22Rv1 (cell line): ENCODE measurements at regions not wholly inside any gene's neighbourhood (a gene's known extent, or its start where the extent isn't known, plus 50 kb on each side); places are given as distances from the start of the nearest gene placed in this dataset.

Experiments used
- CTCF ChIP-seq: fragments of 450-650 bp; IDR thresholded peaks from 2 replicates; pipeline ENCODE4 v1.5.1; 2017; ENCODE audit warnings: mild to moderate bottlenecking
- ZFX ChIP-seq: fragments of 450-650 bp; IDR thresholded peaks from 2 replicates; pipeline ENCODE4 v1.6.1; 2017; ENCODE audit warnings: antibody characterized with exemption, borderline replicate concordance

GRCh38 chr1:10899490-10900250 lies 103.2 kb upstream of the CASZ1 start:
- TF ChIP-seq CTCF (no peak), ZFX (no peak)
